Keratinocyte (primary cell): ENCODE measurements at regions not wholly inside any gene's neighbourhood (a gene's known extent, or its start where the extent isn't known, plus 50 kb on each side); places are given as distances from the start of the nearest gene placed in this dataset.

ENCODE experiments used
- EZH2 ChIP-seq: IDR thresholded peaks from one replicate; pipeline ENCODE4 v1.6.1; 2012; ENCODE audit warnings: inconsistent platforms, mild to moderate bottlenecking, low read length, moderate library complexity
- TF ChIP-seq, protein P1 (sequence below), 3 experiments: IDR thresholded peaks in 1 of 3; conservative IDR thresholded peaks in 1 of 3; optimal IDR thresholded peaks in 1 of 3; 2 replicates in 2 of 3; 3 replicates in 1 of 3; pipeline versions ENCODE3 to v1.5.1; 2011; ENCODE audit warnings: low read length in 3 of 3, mild to moderate bottlenecking in 3 of 3, moderate library complexity in 2 of 3, control low read depth in 1 of 3, inconsistent platforms in 1 of 3; ENCODE audit not compliant: insufficient read depth in 2 of 3; ENCODE audit errors: extremely low read depth in 1 of 3

DNA sequence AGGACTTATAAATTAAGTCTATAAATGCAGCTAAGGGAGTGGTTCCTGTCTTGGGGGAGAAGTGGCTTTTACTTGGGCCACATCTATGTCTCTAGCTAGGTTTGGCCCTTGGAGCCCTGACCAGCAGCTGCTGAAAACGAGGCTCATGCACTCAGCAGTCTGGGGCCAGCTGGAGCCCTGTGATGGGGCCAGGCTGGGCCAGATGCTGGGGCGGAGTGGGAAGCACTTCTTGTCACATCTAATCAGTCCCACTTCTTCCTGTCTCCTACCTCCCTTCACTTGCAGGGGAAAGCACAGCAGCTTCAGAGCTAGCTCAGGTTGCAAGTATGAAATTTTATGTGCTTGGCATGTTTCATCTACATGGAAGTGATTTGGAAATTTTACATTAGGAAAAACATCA, 209.9 kb upstream of the ROPN1 start:
- TF ChIP-seq, protein P1, sequence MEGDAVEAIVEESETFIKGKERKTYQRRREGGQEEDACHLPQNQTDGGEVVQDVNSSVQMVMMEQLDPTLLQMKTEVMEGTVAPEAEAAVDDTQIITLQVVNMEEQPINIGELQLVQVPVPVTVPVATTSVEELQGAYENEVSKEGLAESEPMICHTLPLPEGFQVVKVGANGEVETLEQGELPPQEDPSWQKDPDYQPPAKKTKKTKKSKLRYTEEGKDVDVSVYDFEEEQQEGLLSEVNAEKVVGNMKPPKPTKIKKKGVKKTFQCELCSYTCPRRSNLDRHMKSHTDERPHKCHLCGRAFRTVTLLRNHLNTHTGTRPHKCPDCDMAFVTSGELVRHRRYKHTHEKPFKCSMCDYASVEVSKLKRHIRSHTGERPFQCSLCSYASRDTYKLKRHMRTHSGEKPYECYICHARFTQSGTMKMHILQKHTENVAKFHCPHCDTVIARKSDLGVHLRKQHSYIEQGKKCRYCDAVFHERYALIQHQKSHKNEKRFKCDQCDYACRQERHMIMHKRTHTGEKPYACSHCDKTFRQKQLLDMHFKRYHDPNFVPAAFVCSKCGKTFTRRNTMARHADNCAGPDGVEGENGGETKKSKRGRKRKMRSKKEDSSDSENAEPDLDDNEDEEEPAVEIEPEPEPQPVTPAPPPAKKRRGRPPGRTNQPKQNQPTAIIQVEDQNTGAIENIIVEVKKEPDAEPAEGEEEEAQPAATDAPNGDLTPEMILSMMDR (optimal IDR thresholded peaks at IDR 0.05 in 1 of 3, IDR thresholded peaks at IDR 0.05 in 1 of 3, conservative IDR thresholded peaks at IDR 0.05 in 1 of 3; ENCODE audit: extremely low read depth in 1 of 3, insufficient read depth in 2 of 3, low read length in 3 of 3) = no peak
- no peak for TF ChIP-seq EZH2
